Body of pancreas (tissue), 4 donors: ENCODE measurements at regions not wholly inside any gene's neighbourhood (a gene's known extent, or its start where the extent isn't known, plus 50 kb on each side); places are given as distances from the start of the nearest gene placed in this dataset.

ENCODE experiments used
- POLR2A ChIP-seq, 3 donors: fragments of 450-650 bp; IDR thresholded peaks; one replicate each; pipeline ENCODE4 v1.6.1; 2016; ENCODE audit warnings: antibody characterized with exemption in 3 of 3, mild to moderate bottlenecking in 2 of 3
- TF ChIP-seq, protein P1 (sequence below), 7 experiments: fragments of 450-650 bp in 4 of 7; fragments of 200-600 bp in 3 of 7; sonication (generic) in 3 of 7; IDR thresholded peaks; one replicate each; pipeline ENCODE4 v1.5.1; 2016 to 2019; ENCODE audit warnings: antibody characterized with exemption in 7 of 7

DNA sequence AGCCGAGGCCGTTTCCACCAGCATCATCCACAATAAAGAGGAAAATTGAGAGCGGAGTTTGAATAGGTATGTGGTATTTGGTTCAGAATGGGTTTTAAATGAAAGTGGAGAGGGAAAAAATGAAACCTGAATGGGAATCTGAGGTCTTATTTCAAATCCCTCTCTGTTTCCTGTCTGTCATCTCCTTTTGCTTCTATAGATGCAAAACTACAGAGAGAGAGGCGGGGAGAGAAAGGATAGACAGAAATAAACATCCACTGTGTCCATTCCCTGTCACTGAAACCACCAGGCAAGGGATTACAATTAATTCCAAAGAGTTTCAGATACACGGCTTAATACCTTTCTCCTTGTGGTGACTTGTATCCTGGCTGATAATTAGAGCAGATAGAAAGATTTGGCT, 102.3 kb downstream of the DAD1 start:
- TF ChIP-seq, protein P1, sequence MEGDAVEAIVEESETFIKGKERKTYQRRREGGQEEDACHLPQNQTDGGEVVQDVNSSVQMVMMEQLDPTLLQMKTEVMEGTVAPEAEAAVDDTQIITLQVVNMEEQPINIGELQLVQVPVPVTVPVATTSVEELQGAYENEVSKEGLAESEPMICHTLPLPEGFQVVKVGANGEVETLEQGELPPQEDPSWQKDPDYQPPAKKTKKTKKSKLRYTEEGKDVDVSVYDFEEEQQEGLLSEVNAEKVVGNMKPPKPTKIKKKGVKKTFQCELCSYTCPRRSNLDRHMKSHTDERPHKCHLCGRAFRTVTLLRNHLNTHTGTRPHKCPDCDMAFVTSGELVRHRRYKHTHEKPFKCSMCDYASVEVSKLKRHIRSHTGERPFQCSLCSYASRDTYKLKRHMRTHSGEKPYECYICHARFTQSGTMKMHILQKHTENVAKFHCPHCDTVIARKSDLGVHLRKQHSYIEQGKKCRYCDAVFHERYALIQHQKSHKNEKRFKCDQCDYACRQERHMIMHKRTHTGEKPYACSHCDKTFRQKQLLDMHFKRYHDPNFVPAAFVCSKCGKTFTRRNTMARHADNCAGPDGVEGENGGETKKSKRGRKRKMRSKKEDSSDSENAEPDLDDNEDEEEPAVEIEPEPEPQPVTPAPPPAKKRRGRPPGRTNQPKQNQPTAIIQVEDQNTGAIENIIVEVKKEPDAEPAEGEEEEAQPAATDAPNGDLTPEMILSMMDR (IDR thresholded peaks at IDR 0.05), result no peak
- no peak for TF ChIP-seq POLR2A (IDR thresholded peaks at IDR 0.05)
